ENCODE measurements at regions not wholly inside any gene's neighbourhood (a gene's known extent, or its start where the extent isn't known, plus 50 kb on each side); places are given as distances from the start of the nearest gene placed in this dataset.

DNA sequence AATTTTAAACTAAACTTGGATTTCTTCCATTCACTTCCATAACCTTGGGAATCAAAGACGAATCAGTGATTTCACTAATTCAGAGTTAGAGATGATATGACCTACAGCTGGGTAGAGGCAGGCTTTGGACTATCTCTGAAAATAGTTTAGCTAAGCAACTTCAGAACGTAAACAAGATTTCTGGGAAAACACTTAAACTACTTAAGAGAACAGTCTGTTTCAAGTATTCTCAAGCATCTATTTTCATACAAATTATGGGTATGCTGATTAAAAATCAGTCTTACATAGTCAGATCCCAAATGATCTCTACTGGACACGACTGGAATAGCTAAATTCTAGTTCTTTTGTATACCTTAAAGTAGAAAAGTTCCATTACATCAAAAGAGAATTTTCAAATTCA is 179.9 kb downstream of the PLCE1 start:
- Histone ChIP-seq H3K36me3 (ENCODE audit: control insufficient read depth in 1 of 2, insufficient read depth in 2 of 2, low read length in 2 of 2) (no peaks in the 10 kb centered on the region), H3K9ac (ENCODE audit: low read length) (no peak overlapping the region), H3K4me2 (ENCODE audit: low read length) (no peak overlapping the region), H3K79me2 (ENCODE audit: insufficient read depth, low read length) (no peaks in the 10 kb centered on the region), H3K4me1 (ENCODE audit: control insufficient read depth in 1 of 2, insufficient read depth in 2 of 2, low read length in 2 of 2) (no peaks in the 10 kb centered on the region), H4K20me1 (ENCODE audit: insufficient read depth) (no peaks in the 10 kb centered on the region), H3K27me3 (ENCODE audit: insufficient read depth, low read length) (no peaks in the 10 kb centered on the region), H3K27ac (ENCODE audit: low read depth, low read length) (no peak overlapping the region), H2AFZ (ENCODE audit: low read depth, low read length, poor library complexity, severe bottlenecking) (no peak overlapping the region), H3K9me2 (ENCODE audit: insufficient read depth) (no peaks in the 10 kb centered on the region), H3K4me3 (replicated peaks in 1 of 2; ENCODE audit: low read depth in 1 of 2, low read length in 2 of 2) (no peak overlapping the region), H3K9me3 (ENCODE audit: control insufficient read depth in 1 of 2, insufficient read depth in 1 of 2, low read depth in 1 of 2, low read length in 2 of 2) (no peaks in the 10 kb centered on the region)
- no TSS peak for BruUV-seq (replicated peaks)
- RAD21 ChIA-PET (ENCODE audit: low non-redundant PET in 1 of 2, low total read pairs in 2 of 2, uncharacterized antibody in 2 of 2, unreplicated experiment in 2 of 2) = no interaction called here
- intact Hi-C loops (cut with micrococcal nuclease) = no loop called here
- CTCF ChIA-PET = no interaction called here
- no peak for DNase-seq (ENCODE audit: low read depth, low spot score)
- no peak for ATAC-seq
- POLR2A ChIA-PET = no interaction called here
- TF ChIP-seq CBX3 (IDR thresholded peaks at IDR 0.05; ENCODE audit: low read depth) = no peak
- TF ChIP-seq RAD21 (IDR thresholded peaks at IDR 0.05; ENCODE audit: low read depth) = no peak
- TF ChIP-seq ZBTB33 (IDR thresholded peaks at IDR 0.05; ENCODE audit: extremely low read depth, insufficient replicate concordance, low read length) = no peak
- no peak for TF ChIP-seq JUND (IDR thresholded peaks at IDR 0.05)
- TF ChIP-seq EZH2 (IDR thresholded peaks at IDR 0.05) = no peak
- no peak for TF ChIP-seq REST (IDR thresholded peaks at IDR 0.05; ENCODE audit: low read depth)
- no peak for TF ChIP-seq FOSL1 (IDR thresholded peaks at IDR 0.05; ENCODE audit: low read depth)
- TF ChIP-seq CTCF (IDR thresholded peaks at IDR 0.05 in 2 of 3, conservative IDR thresholded peaks at IDR 0.05 in 1 of 3; ENCODE audit: borderline replicate concordance in 1 of 3, insufficient read depth in 1 of 3, low read depth in 2 of 3, low read length in 2 of 3) = no peak
- TF ChIP-seq EZH2phosphoT487 (IDR thresholded peaks at IDR 0.05; ENCODE audit: borderline replicate concordance) = no peak
- no peak for TF ChIP-seq MAX (IDR thresholded peaks at IDR 0.05)
- TF ChIP-seq ZFX (IDR thresholded peaks at IDR 0.05) = no peak
- no peak for TF ChIP-seq EGR1 (IDR thresholded peaks at IDR 0.05; ENCODE audit: low read depth)
- no peak for TF ChIP-seq POLR2AphosphoS5 (IDR thresholded peaks at IDR 0.05; ENCODE audit: low read depth, low read length)
- no peak for TF ChIP-seq SP1 (IDR thresholded peaks at IDR 0.05; ENCODE audit: low read depth)
- no peak for TF ChIP-seq ELF1 (IDR thresholded peaks at IDR 0.05; ENCODE audit: borderline replicate concordance, low read depth)
- TF ChIP-seq, protein P1, sequence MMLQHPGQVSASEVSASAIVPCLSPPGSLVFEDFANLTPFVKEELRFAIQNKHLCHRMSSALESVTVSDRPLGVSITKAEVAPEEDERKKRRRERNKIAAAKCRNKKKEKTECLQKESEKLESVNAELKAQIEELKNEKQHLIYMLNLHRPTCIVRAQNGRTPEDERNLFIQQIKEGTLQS (IDR thresholded peaks at IDR 0.05) = no peak
